ENCODE measurements at regions not wholly inside any gene's neighbourhood (a gene's known extent, or its start where the extent isn't known, plus 50 kb on each side); places are given as distances from the start of the nearest gene placed in this dataset.

DNA sequence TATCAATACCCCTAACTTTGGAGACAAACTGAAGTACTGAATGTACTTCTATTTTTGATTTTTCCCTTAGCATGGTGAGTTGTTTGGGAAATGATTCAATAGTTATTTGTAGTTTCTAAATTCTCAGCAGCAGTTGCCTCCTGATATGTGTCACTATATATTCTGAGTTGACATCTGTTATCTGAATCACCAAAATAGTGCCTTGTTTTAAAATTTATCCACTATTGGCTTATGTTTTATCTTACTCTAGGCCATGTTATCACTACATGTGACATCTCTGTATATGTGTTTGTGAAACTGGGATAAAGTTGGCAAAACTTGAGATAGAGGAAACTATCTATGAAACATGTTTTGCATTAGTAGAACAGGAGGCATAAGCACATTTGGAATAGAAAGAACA, 317.6 kb downstream of the TLE4 start:
- intact Hi-C loops (cut with DNase I; ENCODE audit: low total_unique reads) (no loop called here), in situ Hi-C loops (cut with MboI; ENCODE audit: low sequenced_read_pairs in 4 of 4) (no loop called here)
- ATAC-seq (no peak), DNase-seq (no peak)
- no peak overlapping the region for H3K27ac ChIP-seq
- H3K4me3 ChIP-seq = no peak overlapping the region
- no peak for TF ChIP-seq POLR2A (IDR thresholded peaks at IDR 0.05)
- no peak for TF ChIP-seq CTCF (IDR thresholded peaks at IDR 0.05 in 4 of 5, conservative IDR thresholded peaks at IDR 0.05 in 1 of 5)
- no peaks in the 10 kb centered on the region for H3K4me1 ChIP-seq
- H3K27me3 ChIP-seq = no peaks in the 10 kb centered on the region
- no peaks in the 10 kb centered on the region for H3K9me3 ChIP-seq
- H3K36me3 ChIP-seq = no peaks in the 10 kb centered on the region

DNA sequence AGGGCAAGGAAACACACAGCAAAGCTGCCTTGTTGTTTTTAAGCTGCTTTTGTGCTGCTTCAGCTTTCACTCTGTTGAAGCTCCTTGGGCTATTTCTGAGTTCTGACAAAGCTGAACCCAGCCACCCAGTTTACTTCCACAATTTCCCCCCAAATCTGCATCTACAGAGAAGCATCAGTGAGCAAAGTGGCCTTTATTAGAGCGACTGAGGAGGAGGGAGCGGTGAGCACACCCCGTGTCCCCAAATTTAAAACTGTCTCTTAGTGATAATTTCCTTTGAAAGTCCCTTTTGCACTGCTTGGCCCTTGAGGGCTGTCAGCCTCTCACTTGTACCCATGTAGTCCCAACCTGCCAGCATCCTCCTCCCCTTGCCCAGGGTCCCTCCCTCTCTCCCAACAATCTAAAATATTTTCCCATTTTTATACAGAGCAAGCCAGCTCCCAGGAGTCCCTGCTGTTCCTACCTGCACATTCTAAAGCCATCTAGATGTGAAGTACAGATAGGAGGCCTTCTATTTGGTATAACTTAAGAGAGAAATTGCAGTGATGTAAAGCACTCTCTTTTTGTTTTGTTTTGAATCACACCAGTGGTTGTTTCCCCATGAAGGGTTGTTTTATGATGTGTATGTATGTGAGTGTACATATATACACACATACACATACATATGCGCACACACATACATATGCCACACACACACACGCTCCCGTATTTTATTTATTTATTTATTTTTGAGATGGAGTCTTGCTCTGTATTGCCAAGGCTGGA, 313.5 kb downstream of the TLE4 start:
- in situ Hi-C loops (cut with MboI; ENCODE audit: low sequenced_read_pairs in 4 of 4) = no loop called here
- Histone ChIP-seq H3K4me1 (no peaks in the 10 kb centered on the region), H3K36me3 (no peaks in the 10 kb centered on the region), H3K27ac (no peak overlapping the region), H3K9me3 (no peaks in the 10 kb centered on the region), H3K4me3 (no peak overlapping the region), H3K27me3 (no peaks in the 10 kb centered on the region)
- TF ChIP-seq POLR2A (IDR thresholded peaks at IDR 0.05) (no peak), CTCF (IDR thresholded peaks at IDR 0.05 in 4 of 5, conservative IDR thresholded peaks at IDR 0.05 in 1 of 5) (no peak)
- intact Hi-C loops (cut with DNase I; ENCODE audit: low total_unique reads) = no loop called here
- DNase-seq (no peak), ATAC-seq (no peak)

DNA sequence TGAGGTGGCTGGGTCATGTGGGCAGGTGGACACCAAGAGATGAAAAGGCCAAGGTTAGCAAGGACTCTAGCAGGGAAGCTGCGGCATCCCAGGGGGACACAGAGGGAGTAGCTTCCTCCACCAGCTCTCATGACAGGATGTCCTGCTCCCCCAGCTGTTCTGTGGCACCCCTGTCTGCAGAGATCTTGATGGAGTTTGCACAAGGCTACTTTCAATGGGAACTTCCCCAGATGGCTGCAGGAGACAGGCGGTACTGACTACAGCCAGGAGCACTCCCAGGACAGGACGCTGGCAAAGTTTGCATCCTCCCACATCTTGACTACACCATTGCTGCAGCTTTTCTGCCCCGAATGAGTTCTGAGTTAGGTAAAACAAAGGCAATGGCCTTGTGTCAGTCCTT, 312.8 kb downstream of the TLE4 start:
- Histone ChIP-seq H3K4me3 (no peak overlapping the region), H3K27ac (no peak overlapping the region), H3K9me3 (no peaks in the 10 kb centered on the region), H3K27me3 (no peaks in the 10 kb centered on the region), H3K4me1 (no peaks in the 10 kb centered on the region), H3K36me3 (no peaks in the 10 kb centered on the region)
- no peak for TF ChIP-seq POLR2A (IDR thresholded peaks at IDR 0.05)
- TF ChIP-seq CTCF (IDR thresholded peaks at IDR 0.05 in 4 of 5, conservative IDR thresholded peaks at IDR 0.05 in 1 of 5) = no peak
- in situ Hi-C loops (cut with MboI; ENCODE audit: low sequenced_read_pairs in 4 of 4) = no loop called here
- no peak for DNase-seq
- intact Hi-C loops (cut with DNase I; ENCODE audit: low total_unique reads) = no loop called here
- ATAC-seq = no peak

GRCh38 chr9:79883073-79883645, 311.4 kb downstream of the TLE4 start:
- TF ChIP-seq CTCF (IDR thresholded peaks at IDR 0.05 in 4 of 5, conservative IDR thresholded peaks at IDR 0.05 in 1 of 5) (no peak), POLR2A (IDR thresholded peaks at IDR 0.05) (no peak)
- DNase-seq (no peak), ATAC-seq (no peak)
- Histone ChIP-seq H3K9me3 (no peaks in the 10 kb centered on the region), H3K4me1 (no peaks in the 10 kb centered on the region), H3K27me3 (no peaks in the 10 kb centered on the region), H3K27ac (no peak overlapping the region), H3K36me3 (no peaks in the 10 kb centered on the region), H3K4me3 (no peak overlapping the region)
- in situ Hi-C loops (cut with MboI; ENCODE audit: low sequenced_read_pairs in 4 of 4) = no loop called here
- intact Hi-C loops (cut with DNase I; ENCODE audit: low total_unique reads) = no loop called here
